ENCODE measurements at regions not wholly inside any gene's neighbourhood (a gene's known extent, or its start where the extent isn't known, plus 50 kb on each side); places are given as distances from the start of the nearest gene placed in this dataset.

DNA sequence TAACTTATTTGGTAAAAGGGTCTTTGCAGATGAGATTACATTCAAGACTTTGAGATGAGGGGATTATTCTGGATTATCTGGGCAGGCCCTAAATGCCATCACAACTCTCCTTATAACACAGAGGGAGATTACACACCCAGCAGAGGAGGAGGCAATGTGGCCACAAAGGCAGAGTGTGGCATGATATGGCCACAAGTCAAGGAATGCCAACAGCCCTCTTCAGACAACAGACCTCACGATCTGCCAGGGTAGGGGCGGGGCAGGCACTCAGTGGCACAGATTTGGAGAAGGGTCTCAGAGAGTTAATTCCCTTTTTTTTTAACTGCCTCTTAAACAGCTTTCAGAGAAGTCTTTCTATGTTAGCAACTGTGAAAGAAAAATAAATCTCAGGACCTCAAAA lies 96.9 kb downstream of the CYP26B1 start:
- TF ChIP-seq, protein P1, sequence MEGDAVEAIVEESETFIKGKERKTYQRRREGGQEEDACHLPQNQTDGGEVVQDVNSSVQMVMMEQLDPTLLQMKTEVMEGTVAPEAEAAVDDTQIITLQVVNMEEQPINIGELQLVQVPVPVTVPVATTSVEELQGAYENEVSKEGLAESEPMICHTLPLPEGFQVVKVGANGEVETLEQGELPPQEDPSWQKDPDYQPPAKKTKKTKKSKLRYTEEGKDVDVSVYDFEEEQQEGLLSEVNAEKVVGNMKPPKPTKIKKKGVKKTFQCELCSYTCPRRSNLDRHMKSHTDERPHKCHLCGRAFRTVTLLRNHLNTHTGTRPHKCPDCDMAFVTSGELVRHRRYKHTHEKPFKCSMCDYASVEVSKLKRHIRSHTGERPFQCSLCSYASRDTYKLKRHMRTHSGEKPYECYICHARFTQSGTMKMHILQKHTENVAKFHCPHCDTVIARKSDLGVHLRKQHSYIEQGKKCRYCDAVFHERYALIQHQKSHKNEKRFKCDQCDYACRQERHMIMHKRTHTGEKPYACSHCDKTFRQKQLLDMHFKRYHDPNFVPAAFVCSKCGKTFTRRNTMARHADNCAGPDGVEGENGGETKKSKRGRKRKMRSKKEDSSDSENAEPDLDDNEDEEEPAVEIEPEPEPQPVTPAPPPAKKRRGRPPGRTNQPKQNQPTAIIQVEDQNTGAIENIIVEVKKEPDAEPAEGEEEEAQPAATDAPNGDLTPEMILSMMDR (IDR thresholded peaks at IDR 0.05; ENCODE audit: low read depth, low read length): no peak
- DNase-seq (ENCODE audit: extremely low read depth, low read depth): no peak

DNA sequence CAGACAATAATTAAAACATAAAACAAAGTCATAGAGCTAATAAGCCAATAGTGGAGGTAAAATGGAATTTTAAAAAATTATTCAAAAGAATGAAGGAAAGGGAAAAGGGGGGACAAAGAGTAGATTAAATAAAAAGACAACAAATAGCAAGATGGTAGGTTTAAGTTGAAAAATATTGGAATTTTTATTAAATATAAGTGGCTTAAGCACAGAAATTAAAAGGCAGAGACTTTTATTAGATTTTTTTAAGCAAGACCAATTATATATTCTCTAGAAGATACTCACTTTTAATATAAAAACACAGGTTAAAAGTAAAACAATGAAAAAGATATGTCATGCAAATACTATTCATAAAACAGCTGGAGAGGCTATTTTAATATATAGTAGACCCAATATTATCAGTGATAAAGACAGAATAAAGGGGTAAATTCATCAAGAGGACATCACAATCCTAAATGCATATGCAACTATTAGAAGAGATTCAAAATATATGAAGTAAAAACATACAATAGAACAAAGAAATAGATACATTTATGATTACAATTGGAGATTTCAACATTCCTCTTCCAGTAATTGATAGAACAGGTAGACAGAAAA lies 98.7 kb downstream of the CYP26B1 start:
- no peak for DNase-seq (ENCODE audit: extremely low read depth, low read depth)

DNA sequence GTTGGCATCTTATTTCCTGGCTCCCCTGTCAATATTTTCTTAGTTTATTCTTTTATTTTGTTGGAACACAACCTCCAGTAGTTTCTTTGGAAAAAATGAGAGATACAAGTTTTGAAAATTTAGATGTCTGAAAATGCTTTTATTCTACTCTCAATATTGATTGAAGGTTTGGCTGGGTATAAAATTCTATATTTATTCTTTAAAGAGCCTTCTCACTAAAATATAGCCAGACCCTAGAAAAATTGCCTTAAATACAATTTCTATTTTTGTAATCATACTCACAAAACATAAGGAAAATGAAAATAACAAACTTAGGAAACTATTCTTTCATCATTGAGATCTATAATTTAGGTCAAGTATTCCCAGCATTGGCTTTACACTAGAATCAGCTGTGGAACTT lies 103.7 kb downstream of the CYP26B1 start:
- DNase-seq (ENCODE audit: extremely low read depth, low read depth): no peak
- TF ChIP-seq, protein P1 (IDR thresholded peaks at IDR 0.05; ENCODE audit: low read depth, low read length): no peak

More for the DNA sequence above, 98.7 kb downstream of the CYP26B1 start:
- TF ChIP-seq, protein P1 (IDR thresholded peaks at IDR 0.05; ENCODE audit: low read depth, low read length): no peak

DNA sequence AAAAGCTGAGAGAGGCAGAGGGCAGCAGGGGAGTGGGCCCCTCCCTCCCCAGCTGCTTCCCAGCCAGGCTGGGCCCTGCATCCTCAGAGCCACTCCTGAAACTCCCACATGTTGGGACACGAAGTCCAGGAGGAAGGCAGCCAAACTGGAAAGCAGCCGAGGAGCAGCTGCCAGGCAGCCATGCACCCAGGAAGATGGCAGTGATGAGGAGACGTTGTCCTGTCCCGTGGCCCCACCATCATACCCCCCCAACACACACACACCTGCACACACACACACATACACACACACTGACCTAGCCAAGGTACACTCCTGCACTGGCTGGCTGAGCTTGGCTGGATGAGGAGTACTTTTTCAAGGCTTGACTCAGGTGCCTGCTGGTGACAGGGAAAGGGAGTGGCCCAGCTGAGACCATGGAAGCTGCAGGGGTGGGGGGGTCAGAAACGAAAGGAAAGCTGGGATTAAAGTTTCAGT lies 106.0 kb downstream of the CYP26B1 start:
- DNase-seq (ENCODE audit: extremely low read depth, low read depth): no peak
- TF ChIP-seq, protein P1 (IDR thresholded peaks at IDR 0.05; ENCODE audit: low read depth, low read length): no peak

DNA sequence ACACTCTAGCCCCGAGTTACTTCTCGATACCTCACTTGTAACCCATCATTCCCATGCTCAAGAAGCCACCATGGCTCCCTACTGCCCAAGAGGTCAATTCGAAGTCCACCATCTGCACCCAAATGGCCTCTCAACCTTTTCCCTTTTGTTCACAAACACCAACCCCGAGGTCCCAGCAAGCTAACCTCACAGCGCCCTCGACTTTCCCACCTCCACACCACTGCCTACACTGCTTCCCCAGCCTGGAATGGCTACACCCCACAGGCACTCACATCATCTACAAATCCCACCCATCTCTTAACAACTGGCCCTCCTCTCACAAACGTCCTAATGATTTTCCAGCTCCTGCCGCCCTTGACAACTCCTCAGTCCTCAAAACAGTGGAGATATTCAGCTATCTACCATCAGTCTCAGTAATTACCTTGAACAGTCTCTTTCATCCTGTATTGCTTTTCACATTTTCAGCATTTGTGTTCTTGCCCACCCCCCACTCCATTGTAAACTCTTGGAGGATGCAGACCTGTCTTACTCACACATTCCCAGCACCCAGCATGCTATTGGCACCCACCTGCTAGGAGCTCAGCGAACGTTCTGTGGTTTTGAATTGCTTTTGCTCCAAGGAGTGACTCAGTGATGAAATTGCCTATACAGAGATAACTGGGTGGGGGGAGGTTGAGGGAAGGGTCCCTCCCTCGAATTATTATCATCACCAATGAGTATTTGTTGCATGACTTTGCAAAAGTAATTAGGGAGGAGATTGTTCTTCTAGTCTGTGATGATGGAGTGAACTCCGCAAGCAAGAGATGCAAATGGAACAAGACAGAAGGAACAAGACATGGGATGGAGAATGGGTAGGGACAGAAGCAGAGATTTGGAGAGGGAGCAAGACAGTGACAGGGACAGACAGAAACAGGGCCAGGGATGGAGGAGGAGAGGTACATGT lies 106.8 kb downstream of the CYP26B1 start:
- no peak for DNase-seq (ENCODE audit: extremely low read depth, low read depth)
- TF ChIP-seq, protein P1 (IDR thresholded peaks at IDR 0.05; ENCODE audit: low read depth, low read length): no peak

DNA sequence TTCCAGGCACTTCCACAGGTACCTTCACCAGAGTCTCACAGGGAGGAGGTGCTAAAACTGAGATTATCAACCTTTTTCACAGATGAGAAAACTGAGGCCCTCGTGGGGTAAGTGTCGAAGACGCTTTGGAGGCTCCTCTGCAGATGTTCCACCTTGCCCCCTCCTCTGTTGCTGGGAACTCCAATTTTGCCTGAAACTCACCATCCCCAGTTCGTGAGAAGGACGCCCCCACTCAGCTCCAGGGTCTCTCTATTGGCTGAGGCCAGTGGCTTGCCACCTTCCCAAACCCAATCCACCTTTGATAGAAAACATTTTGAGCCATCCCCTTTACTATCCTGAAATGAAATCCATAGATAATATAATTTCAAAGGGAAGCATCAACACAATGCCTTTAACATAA lies 109.1 kb downstream of the CYP26B1 start:
- TF ChIP-seq, protein P1 (IDR thresholded peaks at IDR 0.05; ENCODE audit: low read depth, low read length): no peak

DNA sequence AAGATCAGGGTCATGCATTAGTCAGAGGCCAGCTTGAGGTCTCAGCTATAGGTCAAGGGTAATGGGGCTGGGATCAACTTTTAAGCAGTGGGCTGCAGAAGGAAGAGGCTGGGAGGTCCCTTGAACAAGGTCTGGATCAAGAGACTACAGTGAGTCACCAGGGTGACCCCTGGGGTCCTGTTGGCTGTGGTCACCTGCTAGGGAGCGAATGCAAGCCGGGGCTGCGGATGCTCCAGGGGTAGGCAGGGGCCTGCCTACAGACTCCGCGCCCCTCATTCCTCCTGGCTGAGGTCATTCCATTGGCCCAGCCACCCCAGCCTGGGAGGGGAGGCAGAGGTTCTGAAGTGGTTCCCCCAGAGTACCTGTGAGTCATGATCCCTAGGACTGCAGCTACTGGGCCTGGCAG lies 110.4 kb downstream of the CYP26B1 start:
- DNase-seq (ENCODE audit: extremely low read depth, low read depth): no peak
- TF ChIP-seq, protein P1 (IDR thresholded peaks at IDR 0.05; ENCODE audit: low read depth, low read length): no peak

More for the DNA sequence above, 109.1 kb downstream of the CYP26B1 start:
- DNase-seq (ENCODE audit: extremely low read depth, low read depth): no peak

Measured in AG09319 (cell line).